NCI-H82 (cell line): ENCODE measurements at regions not wholly inside any gene's neighbourhood (a gene's known extent, or its start where the extent isn't known, plus 50 kb on each side); places are given as distances from the start of the nearest gene placed in this dataset.

Experiments used
- DNase-seq: peaks from one replicate; lab custom pipeline; 2025; lab: John Stamatoyannopoulos, UW

- DNase-seq, result no peak
These were observed 275.3 kb upstream of the KLF12 start for GRCh38 chr13:74409551-74409950.

GRCh38 chr13:74406420-74406819 lies 272.2 kb upstream of the KLF12 start:
- no peak for DNase-seq

DNA sequence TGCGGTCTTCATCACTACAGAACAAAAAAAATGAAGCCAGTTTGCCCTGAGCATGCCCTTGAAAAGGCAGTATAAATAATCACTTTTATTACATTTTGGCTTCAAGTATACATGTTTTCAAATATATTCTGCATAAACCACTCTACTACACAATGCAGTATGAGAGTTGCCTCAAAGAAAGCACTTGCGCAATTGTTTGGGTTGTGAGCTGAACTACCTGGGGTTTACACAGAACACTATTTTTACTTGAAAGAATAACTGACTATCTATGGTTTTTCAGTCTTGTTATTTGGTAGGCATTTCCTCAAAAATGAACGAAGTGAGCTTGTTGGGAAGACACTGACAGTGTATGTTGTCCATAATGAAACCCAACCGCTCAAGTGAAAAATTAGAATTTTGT lies 264.4 kb upstream of the KLF12 start:
- no peak for DNase-seq

GRCh38 chr13:74389056-74389455 lies 254.9 kb upstream of the KLF12 start:
- no peak for DNase-seq

DNA sequence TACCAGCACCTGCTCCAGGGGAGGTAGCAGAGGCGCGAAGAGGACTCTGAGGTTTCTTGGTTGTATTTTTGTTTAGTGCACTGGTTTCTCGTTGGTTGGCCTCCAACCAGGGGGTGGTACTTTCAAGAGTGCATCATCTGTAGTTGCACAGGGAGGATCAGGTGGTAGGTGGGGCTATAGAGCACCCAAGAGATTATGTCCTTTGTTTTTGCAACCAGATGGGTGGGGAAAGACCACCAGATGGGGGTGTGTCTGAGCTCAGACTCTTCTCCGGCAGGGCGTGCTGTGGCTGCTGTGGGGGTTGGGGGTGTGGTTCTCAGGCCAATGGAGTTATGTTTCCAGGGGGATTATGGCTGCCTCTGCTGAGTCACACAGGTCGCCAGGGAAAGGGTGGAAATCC lies 254.4 kb upstream of the KLF12 start:
- peak; percentile 62 for DNase-seq

GRCh38 chr13:74372511-74372910 lies 238.3 kb upstream of the KLF12 start:
- peak; percentile 26 for DNase-seq

GRCh38 chr13:74367193-74367592 lies 233.0 kb upstream of the KLF12 start:
- no peak for DNase-seq

GRCh38 chr13:74361274-74361673 lies 227.1 kb upstream of the KLF12 start:
- DNase-seq, result no peak

- peak; percentile 47 for DNase-seq
These were observed 212.8 kb upstream of the KLF12 start for GRCh38 chr13:74346960-74347359.

DNA sequence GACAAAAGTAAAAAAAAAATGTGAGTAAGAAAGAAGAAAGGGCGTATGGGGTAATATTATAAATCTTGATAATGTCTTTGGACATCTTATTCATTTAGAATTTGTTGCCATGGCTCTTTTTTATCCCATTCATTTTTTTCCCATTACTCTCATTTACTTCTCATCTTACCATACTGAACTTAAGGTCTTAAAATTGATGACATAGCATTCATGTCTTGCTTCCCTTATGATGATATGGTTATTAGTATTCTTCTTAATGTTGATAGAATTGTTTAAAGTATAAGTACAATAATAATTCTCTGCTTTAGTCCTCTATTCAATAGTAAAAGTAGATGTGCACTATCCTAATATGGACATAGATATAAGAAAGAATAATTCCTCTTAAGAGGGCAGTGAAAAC lies 204.1 kb upstream of the KLF12 start:
- no peak for DNase-seq

DNA sequence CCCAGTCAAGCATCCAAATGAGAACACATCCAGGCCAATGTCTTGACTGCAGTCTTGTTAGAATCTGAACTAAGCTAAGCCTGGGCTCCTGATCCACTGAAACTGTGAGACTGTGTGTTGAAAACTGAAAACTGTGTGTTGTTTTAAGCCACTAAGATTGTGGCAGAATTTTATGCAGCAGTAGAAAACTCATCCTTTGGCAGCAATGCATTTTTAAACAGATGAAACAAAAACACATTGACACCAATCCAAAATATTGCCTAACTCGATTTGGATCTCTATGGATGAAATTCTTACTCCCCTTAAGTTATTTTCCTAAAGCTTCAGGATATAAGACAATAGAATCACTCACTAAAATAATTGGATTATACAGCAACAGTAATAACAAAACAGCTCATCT lies 202.3 kb upstream of the KLF12 start:
- DNase-seq, result peak; percentile 88

- no peak for DNase-seq
These were observed 201.2 kb upstream of the KLF12 start for GRCh38 chr13:74335370-74335769.

DNA sequence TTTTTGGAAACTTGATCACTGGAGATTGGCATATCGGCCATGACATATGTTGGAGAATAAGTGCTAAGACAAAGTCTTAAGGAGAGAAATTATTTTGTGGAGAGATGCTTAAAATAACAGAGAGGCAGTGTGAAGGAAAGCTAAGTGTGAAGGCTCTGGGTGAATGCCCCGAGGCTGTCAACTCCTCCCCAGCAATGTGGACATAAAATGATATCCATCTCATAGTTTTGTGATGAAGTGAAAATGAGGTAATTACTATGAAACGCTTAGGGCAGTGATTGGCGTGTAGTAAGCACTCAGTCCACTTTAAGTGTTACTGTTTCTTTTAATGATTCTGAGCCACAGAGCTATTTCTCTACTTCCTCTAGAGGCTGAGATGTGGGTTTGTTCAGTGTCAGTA lies 195.8 kb upstream of the KLF12 start:
- no peak for DNase-seq

GRCh38 chr13:74325106-74325505 lies 190.9 kb upstream of the KLF12 start:
- no peak for DNase-seq

DNA sequence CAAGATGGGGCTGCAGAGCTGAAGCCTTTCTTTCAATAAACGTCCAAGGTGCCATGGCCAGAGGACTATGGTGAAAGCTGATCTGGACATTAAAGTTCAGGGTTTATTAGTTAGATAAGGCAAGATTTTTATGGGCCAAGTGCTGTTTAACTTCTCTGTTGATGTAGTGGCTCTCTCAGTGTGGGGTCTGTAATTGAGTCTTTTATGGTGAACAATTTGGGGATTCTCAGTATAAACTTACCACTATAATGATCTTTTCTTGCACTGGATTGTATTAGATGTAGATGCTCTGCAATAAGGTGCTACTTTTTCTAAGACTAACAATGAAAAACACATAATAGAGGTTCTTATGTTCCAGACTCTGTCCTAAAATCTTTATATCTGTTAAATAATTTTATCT lies 190.1 kb upstream of the KLF12 start:
- DNase-seq, result no peak

DNA sequence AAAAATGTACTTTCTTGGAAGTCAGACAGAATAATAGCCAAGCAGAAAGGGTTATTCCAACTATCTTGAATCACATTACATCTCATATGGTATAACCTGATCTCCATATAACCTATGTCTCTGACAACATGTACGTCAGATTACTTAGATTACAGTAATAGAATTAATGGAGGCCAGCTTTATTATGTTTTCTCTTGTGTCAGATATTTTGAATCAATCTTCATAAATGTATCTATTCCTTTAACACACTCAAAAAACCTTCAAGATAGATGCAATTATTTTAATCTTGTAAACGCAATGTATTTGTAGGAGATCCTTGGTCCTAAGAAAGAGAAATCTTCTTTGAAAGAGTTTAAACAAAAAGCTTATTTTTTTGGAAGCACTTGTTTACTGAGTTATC lies 188.4 kb upstream of the KLF12 start:
- no peak for DNase-seq

DNA sequence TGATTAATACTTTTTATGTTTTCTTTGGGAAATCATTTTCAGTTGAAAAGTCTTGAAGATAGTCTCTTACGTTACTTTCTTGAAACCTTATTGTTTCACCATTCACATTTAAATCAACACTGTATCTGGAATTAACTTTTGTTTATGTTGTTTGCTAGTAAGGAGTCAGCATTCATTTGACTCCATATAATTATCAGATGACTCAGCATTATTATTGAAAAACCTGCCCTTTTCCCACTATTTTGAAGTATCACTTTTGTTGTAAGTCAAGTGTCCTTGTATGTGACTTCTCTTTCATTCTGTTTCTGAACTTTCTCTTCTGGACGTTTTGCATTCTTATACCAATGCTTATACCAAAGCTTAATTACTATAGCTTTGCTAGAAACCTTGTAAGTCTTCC lies 186.1 kb upstream of the KLF12 start:
- DNase-seq, result no peak

DNA sequence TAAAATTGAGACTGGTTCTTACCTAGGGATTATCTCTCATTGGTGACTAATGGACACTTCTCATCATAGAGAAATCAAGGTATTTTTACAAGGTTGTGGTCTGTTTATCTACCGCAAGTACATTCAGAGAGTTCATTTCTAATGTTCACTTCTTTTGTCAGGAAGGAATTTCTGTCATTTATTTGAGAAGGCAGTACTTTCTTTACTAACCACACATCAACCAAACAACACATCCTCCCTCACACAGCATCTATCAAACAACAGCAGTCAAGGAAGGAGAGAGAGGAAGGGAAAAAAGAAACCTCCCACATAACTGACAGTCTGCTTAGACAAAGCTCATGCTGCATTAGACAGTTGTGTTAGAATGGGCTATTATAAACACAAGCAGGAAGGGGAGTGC lies 182.3 kb upstream of the KLF12 start:
- DNase-seq, result no peak

- peak; percentile 39 for DNase-seq
These were observed 172.3 kb upstream of the KLF12 start for GRCh38 chr13:74306496-74306895.

DNA sequence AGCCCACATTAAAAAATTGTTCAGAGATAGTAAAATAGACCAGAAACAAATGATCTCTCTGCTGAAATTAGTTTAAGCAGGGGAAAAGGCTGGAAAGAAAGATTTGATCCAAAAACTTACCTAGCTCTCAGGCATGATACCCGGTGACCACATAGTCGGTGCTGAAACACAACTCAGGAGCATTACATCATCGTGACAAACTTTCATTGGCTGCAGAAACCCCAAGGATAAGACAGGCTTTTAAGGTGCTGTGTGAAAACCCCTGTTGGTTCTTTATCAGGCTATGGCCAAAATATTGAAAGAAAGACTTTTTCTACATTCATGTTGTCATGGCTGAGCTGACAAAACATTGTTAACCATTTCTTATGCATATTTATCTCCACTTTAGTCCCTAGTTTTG lies 171.7 kb upstream of the KLF12 start:
- no peak for DNase-seq

GRCh38 chr13:74301258-74301935 lies 167.2 kb upstream of the KLF12 start:
- no peak for DNase-seq

- no peak for DNase-seq
These were observed 166.0 kb upstream of the KLF12 start for GRCh38 chr13:74300162-74300561.

- DNase-seq, result no peak
These were observed 165.5 kb upstream of the KLF12 start for GRCh38 chr13:74299721-74300120.

GRCh38 chr13:74298923-74299322 lies 164.7 kb upstream of the KLF12 start:
- no peak for DNase-seq
